SU-DHL-6 (cell line): ENCODE measurements at regions not wholly inside any gene's neighbourhood (a gene's known extent, or its start where the extent isn't known, plus 50 kb on each side); places are given as distances from the start of the nearest gene placed in this dataset.

Source experiments
- EZH2phosphoT487 ChIP-seq: fragments of 200-600 bp; sonication (generic), shearing (Covaris generic); conservative IDR thresholded peaks from 2 replicates; pipeline ENCODE4 v1.6.1; 2018; ENCODE audit warnings: mild to moderate bottlenecking, antibody characterized with exemption, low read length, moderate library complexity, mixed read lengths
- TF ChIP-seq, protein P1 (sequence below): fragments of 200-600 bp; sonication (generic); IDR thresholded peaks from one replicate; pipeline ENCODE4 v1.5.1; 2017; ENCODE audit warnings: antibody characterized with exemption, mild to moderate bottlenecking, low read length, moderate library complexity; ENCODE audit not compliant: insufficient read depth, poor library complexity, severe bottlenecking

DNA sequence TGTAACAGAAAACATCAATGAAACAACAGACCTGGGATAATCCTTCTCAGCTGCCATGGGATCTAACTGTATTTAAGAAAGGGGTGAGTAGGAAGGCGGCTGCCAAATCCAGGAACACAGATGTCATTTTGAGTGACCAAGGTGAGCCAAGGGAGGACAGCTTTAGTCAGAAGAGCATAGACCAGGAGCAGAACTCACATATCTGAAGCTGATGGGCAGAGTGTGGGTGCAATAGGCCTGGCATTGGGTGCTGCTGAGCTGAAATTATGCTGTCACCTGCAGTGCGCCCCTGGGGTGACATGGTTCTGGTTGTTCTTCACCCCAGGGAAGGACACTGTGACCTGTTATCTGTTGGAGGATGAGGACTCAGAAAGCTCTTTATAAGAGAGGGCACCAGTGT, 88.9 kb upstream of the TOP3B start:
- TF ChIP-seq, protein P1, sequence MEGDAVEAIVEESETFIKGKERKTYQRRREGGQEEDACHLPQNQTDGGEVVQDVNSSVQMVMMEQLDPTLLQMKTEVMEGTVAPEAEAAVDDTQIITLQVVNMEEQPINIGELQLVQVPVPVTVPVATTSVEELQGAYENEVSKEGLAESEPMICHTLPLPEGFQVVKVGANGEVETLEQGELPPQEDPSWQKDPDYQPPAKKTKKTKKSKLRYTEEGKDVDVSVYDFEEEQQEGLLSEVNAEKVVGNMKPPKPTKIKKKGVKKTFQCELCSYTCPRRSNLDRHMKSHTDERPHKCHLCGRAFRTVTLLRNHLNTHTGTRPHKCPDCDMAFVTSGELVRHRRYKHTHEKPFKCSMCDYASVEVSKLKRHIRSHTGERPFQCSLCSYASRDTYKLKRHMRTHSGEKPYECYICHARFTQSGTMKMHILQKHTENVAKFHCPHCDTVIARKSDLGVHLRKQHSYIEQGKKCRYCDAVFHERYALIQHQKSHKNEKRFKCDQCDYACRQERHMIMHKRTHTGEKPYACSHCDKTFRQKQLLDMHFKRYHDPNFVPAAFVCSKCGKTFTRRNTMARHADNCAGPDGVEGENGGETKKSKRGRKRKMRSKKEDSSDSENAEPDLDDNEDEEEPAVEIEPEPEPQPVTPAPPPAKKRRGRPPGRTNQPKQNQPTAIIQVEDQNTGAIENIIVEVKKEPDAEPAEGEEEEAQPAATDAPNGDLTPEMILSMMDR: no peak
- no peak for TF ChIP-seq EZH2phosphoT487
